GM18909 (cell line): ENCODE measurements at regions not wholly inside any gene's neighbourhood (a gene's known extent, or its start where the extent isn't known, plus 50 kb on each side); places are given as distances from the start of the nearest gene placed in this dataset.

Experiments used
- ATAC-seq: cut with Tn5 transposase; IDR thresholded peaks from one replicate; pipeline ENCODE4 v1.9.1; 2021; ENCODE audit warnings: mild to moderate bottlenecking; ENCODE audit not compliant: unreplicated experiment, poor library complexity

DNA sequence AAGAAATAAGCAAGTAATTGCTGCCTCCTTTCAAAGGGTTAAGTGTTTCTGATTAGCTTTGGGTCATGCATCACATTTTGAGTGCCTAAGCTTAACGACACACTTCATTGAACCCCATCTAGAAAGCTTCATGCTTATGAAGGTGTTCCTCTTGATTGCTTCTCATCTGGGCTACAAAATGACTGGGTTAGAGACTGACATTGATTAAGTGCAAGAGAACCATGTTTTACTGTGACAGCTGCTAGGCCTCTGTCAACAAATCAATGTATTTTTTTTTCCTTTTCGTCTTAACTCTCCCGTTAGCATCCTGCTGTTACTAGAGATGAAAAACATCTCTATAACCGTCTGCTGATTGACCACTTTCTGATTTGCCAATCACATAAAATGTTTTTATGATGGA, 725.0 kb downstream of the TLE1 start:
- ATAC-seq, result no peak

DNA sequence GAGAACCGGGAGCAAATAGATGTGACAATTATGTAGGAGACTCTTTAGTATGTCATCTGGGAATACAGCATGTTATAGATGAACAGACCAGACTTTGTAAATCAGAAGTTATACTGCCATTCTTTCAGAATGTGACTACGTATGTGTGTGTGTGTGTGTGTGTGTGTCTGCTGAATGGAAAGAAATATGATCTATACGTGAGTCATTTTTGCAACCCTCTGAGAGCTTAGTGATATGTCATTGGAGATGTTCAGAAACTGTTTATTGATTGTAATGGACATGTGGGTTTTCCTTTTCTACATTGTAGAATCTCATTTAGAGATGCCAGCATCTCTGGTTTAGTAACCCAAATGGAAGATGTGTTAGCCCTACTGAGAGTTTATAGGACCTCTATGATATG, 731.5 kb downstream of the TLE1 start:
- ATAC-seq, result no peak

DNA sequence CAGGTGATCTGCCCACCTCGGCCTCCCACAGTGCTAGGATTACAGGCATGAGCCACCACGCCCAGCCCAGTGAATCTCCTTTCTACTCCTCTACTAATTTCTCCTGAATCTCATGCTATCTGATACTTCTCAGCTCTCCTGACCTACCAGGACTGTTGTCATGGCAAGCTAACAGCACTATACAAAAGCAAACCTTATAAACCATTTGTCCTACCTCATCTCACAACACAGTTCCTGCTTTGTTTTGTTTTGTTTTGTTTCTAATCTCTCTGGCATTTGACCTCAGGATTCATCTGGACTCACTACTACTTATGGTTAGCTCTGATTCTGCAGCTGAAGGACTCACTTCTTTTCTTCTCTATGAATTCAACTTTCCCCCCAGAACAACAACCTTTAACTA, 734.8 kb downstream of the TLE1 start:
- no peak for ATAC-seq

DNA sequence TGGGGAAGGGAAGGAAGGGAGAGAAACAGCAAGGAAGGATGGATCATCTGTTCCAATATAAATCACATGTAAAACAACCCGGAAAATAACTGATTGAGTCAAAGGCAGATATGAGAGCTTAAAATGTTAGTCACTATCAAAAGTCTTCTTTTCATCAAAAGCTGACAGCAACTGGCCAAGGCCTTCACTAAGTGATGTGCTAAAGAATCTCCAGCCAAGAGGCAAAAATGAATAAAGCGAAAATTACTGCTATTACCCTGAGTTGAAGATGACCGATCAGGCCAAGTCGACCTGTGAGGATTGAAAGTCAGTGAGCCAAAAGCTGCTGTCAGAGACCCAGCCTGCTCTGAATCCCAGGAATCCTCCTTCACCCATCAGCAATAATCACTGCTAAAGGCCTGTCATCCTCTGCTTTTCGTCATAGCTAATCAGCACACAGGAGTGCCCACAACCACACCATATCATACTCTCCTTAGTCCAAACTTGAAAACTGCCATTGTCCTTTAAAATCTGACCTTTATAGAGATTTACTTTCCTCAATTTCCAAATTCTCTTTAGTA, 736.9 kb downstream of the TLE1 start:
- ATAC-seq, result no peak

DNA sequence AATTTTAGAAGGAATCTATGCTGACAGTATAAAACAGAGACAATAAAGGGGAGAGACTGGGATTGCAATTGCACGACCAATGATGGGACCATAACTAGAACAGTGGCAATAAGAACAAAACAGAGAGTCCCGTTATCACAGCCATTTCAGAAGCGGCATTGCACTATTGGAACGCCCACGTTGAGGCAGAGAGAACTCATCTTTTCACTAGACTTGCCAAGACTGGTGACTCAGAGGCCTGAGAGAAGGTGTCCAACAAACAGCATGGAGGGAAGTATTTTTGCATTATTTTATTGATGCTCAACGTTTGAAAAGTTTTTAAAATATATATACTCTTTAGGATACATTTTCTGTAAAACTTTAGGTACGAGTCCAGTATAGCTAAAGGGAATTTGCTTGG, 737.7 kb downstream of the TLE1 start:
- ATAC-seq, result no peak

DNA sequence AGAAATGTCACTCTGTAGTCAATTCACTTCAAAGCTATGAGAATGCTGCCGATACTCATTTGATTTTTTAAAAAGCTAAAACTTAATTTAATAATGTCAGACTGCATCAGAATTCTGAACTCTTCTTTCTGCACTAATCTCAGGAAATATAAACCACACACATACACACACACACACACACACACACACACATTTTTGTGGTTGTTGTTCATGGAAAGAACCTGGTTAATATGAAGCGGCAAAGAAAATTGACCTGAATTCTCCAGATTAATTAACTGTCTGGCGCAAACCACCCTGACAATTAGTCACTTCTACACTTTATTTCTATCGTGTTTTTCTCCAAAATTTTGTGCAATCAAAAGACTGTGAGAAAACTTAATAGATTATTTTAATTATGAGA, 740.5 kb downstream of the TLE1 start:
- no peak for ATAC-seq

DNA sequence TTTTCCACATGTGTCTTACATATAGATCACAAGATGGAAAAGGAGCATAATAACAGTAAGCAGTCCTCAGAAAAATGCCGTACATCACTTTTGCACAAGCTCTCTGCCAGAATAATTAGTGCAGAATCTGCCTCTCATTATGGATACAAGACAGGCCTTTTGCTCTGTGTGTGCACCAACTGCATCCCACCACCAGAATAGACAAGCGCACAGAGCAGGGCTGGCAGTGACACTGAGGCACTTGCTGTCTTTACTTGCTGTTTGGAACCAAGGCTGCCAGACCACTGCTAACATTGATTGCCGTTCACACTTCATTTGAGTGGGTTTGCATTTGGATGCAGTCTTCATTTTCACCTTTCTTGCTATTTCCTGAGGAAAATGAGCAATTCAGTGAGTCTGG, 741.3 kb downstream of the TLE1 start:
- no peak for ATAC-seq

DNA sequence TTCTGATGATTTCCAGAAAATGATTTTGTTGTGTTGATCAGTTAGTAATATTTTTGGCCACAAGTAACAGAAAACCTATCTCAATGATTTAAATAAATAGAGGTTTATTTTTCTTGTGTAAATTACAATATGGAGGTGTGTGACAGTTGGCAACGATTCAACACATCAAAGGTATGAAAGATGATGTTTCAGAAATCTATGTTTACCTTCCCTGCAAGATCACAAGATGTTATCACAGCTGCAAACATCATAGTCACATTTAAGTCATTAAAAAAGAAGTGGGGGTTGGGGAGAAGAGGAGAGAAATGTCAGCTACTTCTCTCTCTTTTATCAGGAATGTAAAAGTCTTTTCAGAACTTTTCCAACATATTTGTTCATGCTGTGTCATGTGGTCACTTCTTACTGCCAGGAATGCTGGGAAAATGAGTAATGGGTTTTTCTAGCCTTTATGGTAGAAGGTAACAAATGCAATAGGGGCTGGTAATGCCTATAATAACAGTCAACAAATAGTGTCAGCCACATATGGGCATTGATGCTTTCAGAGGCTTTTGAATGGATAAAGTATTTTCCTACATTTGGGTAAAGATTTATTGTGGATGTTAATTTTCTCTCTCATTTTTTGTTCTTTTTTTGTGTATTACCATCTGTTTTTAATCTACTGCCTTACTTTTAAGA, 742.7 kb downstream of the TLE1 start:
- ATAC-seq, result no peak

DNA sequence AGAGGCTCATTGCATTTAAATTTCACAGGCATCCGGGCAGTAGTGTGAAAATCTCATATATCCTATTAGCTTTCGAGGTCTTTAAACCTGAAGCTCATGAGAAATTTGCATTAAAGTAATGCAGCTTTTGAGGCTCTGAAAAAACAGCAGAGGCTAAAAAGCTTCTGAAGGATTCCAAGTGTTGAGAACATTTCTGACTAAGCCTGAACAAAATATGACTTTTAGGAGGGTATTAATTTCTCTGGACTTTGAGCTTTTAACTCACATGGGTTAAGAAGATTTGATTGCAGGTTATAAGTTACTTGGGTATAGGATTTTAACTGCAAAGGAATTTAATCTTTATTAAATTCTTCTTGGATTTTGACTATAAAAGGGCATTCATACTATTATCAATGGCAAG, 743.9 kb downstream of the TLE1 start:
- no peak for ATAC-seq

DNA sequence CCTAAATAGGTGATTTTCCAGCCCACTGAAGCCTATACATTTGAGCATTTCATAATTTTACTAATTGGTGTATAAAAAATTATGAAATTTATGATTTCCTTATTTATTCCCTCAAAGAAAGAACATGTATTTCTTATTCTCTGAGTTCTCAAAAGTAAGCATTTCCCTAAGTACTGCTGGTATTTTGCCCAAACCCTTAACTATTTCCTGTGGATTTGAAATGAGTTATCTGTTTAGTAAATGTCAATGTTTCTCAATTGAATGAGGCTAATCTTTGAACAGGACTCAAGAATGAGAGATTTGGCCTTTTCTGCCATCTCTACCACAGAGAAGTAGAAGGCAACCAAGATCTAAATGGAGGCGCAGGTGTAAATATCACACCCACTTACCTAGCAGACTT, 751.7 kb downstream of the TLE1 start:
- ATAC-seq, result no peak

DNA sequence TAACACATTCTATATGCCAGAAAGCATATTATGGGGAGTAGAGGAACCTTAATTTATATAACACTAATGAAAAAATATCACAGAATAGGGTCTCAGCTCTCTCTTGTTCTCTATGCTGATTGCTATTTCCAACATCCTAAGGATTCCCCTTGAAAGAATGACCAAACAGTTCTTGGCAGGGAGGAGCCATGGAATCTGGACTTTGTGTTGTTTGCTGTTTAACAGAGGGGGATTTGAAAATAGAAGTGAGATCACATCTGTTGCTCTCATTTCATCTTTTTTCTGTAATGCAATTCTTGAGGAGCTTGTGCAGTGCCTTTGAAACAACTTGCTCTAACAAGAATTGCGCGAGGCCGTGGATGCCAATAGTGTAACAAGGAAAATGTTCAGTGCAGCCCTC, 755.3 kb downstream of the TLE1 start:
- no peak for ATAC-seq

DNA sequence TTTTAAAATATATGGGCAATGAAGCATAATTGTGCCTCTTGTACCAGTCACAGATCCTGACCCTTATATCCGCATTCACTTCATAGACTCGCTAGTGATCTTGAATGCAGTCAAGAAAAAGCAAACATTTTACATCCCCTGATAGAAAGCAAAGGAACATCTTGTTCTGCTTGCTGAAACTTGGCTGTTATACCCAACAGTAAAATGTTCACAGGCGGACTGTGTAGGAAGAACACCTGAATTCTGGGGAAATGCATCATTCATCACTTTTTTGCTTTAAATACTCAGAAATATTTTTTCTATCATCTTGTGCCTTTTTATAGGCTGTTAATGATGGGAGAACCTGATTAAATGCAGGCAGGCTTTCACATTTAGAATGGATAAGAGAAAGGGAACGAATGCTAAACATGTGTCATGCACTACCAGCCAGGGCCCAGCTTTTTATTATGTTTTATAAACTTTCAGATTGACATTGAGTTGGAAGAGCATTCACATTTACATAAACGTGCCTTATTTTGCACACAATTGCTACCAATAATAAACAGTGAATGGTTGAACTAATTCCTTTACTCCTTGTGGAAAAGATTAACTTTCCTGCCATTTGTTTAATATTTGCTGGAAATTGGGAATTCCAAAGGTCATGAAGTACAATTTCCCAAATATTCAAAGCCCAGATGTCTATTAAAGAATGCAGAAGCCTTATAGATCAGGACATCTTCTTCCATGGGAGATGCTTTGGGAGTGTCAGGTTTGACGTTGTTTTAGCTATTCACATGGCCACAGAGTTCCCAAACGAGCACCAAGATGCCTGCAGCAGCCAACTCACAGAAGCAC, 756.2 kb downstream of the TLE1 start:
- ATAC-seq, result no peak

DNA sequence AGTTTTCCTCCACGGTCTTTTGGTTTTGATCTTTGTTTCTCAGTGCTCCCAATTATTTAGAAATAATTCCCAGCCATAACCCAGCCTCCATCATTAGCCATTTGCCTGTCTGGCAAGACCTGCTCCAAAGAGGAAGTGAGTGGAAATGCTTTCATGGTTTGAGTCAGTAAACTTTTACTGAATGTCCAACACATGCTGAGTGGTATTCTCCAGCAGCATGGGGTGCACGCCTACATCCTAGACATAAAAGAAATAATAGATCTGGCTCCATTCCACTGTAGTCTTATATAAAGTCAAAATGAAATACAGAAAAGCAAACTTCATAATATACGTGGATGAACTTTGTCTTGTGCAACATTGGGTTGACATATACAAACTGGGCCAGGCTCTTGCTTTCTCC, 757.2 kb downstream of the TLE1 start:
- ATAC-seq, result no peak

DNA sequence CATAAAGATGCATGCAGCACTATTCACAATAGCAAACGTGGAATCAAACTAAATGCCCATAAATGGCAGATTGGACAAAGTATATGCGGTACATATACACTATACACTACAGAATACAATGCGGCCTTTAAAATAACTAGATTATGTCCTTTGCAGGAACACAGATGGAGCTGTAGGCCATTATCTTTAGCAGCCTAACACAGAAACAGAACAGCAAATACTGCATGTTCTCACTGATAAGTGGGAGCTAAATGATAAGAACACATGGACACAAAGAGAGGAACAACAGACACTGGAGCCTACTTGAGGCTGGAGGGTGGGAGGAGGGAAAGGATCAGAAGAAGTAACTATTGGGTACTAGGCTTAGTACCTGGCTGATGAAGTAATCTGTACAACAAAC, 758.2 kb downstream of the TLE1 start:
- ATAC-seq, result no peak

DNA sequence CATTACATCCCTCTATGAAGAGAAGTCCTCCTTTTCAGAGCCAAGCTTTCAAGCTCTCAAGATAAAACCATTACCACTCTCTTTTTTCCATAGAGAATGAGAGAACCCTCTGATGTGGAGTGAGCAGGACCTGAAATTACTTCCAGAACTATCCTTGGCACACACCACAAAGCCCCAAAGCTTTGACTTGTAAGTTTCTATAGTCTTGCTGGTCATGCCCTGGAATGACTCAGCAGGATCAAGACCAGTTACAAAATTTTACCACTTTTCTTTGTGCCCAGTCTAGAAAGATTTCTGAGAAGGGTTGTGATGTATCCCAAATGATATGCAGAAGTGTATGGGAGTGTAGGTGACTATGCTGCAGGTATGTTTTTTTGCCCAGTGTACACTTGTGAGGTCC, 760.6 kb downstream of the TLE1 start:
- no peak for ATAC-seq

DNA sequence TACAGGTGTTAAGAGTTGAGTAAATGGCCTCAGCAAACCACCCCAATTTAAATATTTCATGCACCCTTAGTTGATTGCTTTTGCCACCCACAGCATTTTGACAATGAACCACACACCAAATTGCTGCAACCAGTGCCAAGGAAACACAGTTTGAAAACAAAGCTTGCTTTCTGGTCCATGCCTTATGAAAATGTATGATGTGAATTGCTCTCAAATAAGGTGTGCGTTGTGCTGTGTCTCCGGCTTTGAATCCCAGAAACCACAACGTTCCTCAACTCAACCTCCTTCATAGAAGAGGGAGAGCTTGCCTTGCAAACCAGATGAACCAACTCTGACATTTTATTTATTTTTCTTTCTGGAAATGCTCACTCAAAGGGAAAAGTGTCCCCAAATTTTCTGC, 762.7 kb downstream of the TLE1 start:
- no peak for ATAC-seq

DNA sequence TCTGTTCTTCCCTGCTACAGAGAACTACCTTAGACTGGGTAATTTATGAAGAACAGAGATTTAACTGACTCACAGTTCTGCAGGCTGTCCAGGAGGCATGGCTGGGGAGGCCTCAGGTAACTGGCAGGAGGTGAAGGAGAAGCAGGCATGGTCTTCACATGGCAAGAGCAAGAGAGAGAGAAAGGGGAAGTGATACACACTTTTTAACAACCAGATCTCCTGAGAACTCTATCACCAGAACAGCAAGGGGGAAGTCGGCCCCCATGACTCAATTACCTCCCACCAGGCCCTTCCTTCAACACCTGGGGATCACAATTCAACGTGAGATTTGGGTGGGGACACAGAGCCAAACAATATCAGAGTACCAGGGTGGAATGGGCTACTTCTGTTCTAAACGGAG, 766.8 kb downstream of the TLE1 start:
- no peak for ATAC-seq

DNA sequence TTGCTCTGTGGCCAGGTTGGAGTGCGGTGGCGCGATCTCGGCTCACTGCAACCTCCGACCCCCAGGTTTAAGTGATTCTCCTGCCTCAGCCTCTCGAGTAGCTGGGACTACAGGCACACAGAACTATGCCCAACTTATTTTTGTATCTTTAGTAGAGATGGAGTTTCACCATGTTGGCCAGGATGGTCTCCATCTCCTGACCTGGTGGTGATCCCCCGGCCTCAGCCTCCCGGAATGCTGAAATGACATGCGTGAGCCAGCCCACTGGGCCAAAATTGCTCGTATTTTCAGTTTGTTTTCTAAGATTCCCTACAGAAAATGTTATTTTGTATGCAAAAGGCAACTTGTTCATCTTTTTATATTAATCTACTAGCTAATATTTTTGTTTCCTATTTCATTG, 782.6 kb downstream of the TLE1 start:
- ATAC-seq, result no peak

DNA sequence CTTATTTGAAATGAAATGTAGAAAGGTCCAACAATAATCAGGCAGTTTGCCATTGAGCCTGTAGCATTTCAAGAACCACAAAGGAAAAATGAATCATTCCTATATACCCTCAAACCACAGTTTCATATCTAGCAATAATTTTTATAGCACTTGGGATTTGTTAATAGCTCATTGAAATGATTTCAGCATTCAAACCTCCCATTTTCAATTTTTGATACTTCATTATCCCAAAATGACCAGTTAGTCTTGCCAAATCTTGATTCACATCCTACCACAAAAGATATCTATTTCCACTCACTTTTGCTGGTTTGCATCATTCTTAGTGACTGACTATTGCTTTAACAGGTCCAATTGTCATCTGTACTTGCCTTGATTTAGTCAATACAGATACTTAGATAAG, 790.1 kb downstream of the TLE1 start:
- ATAC-seq, result no peak

DNA sequence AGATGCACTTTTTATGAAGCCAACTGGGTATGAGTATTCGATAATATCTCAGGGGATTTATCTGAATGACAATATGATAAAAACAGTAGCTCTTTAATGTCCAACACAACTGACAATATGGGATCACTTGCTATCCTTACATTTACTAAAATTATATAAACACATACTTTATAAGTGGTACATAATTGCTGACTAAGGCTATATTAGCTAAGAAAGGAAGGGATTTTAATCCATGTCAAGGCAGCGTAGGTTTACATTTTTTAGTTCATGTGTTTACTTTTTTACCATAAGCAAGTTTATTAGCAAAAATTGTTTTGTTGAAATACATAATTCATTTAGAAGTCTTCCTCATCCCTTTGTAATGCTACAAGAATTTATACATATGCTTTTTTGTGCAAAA, 796.2 kb downstream of the TLE1 start:
- no peak for ATAC-seq

DNA sequence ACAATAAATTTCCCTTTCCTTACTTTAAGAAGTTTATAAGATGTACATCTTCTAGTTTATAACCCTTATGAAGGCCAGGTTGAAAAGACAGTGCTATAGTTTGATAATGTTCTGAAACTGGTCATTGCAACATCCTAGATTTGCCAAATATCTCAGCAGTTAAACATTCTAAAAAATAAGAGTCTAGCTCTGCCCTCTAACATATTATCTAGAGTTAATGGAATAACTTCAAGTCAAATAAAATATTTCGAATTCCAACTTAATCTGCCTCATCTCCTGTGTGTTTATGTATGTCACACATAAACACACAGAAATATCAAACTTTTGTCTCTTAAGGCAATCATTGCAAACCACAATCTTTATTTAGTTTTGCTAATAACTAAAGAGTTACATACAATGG, 796.6 kb downstream of the TLE1 start:
- ATAC-seq, result no peak

DNA sequence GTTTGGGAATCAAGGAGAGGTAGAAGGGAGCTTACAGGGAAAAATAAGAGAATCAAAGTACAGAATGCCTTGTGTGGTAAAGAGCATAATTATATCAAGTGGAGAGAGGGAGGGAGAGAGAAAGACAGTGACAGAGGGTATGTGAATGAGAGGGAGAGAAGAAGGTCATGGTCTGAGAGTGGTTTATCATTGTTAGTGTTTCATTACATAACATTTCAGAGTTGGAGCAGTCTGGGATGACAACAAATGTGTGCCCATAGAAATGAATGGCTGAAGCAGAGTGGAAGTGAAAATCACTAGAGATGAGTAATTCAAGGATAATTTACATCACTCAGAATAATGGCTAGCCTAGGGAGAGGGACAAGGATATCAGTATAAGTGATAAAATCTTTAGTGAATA, 799.2 kb downstream of the TLE1 start:
- ATAC-seq, result no peak
